ENCODE measurements at regions not wholly inside any gene's neighbourhood (a gene's known extent, or its start where the extent isn't known, plus 50 kb on each side); places are given as distances from the start of the nearest gene placed in this dataset.
"Not testable (repeated sequence)": the region's sequence is repeated elsewhere in the genome, so short reads cannot be mapped to it uniquely, and the experiment has no call there.

DNA sequence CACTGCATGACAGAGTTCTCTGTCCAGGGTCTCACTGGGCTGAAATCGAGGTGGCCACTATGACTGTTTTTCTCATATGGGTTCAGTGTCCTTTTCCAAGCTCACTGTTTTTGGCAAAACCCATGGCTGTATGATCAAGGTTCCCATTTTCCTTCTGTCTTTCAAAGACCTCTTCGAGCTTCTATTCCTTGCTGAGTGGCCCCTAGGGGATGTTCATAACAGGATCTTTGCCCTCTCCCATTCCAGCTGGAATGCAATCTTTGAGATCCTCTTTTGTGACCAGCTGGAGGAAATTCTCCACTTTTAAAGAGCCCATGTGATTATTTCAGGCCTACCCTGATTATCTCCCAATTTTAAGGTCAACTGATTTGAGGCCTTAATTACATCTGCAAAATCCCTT, 572.5 kb upstream of the SLC10A2 start:
- DNase-seq (ENCODE audit: low read depth) = no peak

DNA sequence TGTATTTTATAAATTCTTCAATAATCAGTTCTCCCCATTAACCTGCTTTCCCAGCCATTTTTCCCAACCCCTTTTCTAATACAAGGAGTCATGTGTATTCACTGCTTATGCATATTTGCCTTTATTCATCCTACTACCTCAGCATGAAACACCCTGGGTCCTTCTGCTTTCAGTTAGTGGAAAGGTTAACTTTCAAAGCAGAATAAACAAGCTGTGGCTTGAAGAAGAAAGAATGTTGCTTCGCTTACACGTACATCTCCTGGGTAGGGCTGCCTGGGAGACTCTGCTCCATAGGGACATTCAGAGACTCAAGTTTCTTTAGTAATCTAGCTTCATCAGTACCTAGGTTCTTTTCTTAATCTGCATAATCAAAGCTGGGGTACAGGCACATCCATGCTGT, 567.8 kb upstream of the SLC10A2 start:
- no peak for DNase-seq (ENCODE audit: low read depth)

DNA sequence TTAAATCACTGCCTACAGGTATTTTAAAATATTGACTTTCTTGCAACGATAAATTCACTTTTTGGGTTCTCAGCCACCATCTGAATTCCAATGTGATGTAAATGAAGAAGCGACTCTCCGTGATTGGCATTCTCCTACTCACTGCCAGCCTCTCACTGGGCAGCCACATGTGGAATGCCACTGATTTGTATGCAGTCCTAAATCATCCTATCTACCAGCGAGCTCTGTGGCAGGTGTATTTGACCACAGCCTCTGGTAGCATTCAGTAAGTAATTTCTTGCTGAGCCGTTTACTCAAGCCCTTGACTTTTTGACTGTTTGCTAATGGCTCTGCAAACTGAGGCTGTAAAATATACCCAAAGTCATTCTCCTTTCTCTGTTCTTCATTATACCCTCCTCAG, 559.0 kb upstream of the SLC10A2 start:
- no peak for DNase-seq (ENCODE audit: low read depth)

DNA sequence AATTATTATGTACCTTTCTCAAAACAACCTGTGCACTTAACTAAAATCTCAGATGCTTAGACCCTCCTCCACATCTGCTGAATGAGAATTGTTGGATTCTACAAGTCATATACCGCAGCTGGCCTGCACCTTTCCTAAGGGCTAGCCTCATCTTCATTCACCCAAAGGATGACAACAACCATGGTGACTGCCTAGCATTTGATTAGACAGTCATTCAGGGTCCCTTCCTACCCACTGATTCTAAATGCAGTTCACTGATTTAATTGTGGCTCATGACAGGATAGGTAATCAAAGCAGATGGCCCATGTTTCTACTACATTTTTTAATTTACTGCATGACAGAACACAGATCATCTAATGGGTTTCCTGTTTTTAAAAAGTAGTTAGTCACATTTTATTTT, 551.9 kb upstream of the SLC10A2 start:
- DNase-seq (ENCODE audit: low read depth) = no peak

DNA sequence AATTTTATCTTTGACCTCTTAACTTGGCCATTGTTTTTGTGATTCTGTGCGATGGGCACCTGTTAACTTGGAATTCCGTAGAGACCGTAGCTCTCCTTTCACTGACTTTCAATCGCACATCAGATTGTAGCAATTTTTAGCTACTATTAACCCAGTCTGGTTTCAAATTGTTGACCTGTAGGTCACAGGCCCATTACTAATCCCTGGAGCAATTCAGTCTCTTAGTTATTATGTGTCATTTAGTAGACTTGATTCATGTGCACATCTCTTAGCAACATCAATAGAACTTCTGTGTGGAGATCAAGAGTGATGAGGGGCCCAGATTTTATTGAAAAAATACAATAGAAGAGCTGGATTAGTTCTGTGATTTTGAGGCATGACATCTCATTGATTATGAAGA, 549.6 kb upstream of the SLC10A2 start:
- DNase-seq (ENCODE audit: low read depth) = no peak

DNA sequence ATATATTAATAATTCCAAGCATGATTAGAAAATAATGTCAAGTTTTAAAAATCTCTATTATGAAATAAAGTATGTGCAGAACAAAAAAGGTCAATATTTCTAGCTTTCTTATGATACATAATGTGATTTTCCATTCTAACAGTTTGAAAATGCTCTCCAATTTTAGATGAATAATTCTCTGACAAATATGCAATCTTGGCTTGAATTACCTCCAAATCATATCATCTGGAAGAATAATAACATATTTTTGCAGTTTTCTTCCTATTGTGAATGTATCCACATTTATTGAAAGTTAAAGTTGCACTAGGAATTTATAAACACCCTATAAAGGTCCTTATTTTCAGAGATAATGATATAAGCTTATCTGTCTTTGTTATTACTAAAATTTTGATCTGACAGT, 548.5 kb upstream of the SLC10A2 start:
- no peak for DNase-seq (ENCODE audit: low read depth)

DNA sequence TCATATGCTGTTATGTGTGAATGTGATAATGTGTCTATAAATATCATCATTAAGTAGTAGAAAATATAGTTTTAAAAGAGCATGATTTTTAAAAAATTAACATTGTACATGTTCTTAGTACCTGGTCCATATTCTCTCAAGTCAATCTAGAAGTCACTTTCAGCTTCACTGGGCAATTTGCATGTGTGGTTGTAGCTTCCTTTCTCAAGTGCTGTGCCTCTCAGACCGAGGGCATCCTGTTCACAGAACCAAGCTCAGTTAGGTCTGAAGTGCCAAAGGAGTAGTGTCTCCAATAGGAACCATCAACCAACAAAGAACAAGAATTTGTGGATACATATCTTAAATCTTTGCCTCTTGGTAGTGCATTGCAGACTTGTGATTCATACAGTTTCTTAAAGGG, 541.8 kb upstream of the SLC10A2 start:
- DNase-seq (ENCODE audit: low read depth) = no peak

DNA sequence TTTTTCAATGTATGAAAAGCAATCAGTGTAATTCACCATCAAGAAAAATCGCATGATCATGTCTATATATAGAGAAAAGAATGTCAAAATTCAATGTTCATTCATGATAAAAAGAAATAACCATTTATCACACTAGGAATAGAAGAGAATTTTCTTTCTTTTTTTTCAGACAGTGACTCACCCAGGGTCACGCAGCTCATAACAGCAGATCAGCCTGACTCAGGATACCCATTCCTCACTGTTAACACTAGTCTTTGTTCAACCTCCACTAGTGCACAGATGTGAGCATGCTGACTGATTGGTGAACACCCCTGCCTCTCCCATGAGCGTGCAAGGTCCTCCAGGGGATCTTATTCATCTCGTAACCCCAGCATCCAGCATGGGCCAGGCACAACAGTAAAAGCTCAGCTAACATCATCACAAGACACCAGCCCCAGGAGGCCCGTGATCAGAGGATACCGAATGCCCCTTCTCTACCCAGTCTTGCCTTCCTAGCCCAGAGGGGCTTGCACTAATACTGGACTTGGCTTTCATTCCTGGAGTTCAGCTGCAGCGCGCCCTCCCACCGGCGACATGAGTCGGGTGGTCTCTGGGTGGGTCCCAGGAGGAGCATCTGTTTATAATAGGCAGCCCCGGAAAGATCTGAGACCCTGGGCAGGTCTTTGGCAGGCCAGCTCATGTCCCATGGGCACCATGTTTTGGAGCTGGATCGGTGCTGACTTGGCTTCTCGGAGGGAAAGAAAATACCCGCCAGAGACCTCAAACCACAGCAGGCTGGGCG, 539.5 kb upstream of the SLC10A2 start:
- DNase-seq (ENCODE audit: low read depth) = no peak

DNA sequence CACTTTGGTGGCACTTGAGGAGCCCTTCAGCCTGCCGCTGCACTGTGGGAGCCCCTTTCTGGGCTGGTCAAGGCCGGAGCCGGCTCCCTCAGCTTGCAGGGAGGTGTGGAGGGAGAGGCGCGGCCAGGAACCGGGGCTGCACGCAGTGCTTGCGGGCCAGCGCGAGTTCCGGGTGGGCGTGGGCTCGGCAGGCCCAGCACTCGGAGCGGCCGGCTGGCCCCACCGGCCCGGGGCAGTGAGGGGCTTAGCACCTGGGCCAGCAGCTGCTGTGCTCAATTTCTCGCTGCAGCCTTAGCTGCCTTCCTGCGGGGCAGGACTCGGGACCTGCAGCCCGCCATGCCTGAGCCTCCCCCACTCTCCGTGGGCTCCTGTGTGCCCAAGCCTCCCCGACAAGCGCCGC, 533.7 kb upstream of the SLC10A2 start:
- DNase-seq (ENCODE audit: low read depth) = not testable (repeated sequence)

DNA sequence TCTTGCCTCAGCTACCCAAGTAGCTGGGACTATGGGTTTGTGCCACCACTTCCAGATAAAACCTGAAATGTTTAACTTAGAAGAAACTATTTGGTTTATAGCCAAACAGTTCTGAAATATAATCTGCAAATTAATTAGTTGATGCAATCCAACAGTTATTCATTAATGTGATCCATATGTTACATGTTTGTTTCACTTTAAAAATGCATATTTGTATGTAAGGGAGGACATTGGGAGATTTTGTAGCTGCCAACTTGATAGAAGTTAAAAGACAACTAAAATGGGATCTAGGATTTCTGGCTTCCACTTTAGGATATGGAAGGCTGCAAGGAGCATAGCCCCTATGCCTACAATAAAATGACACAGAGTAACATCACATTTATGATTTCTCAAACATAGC, 532.5 kb upstream of the SLC10A2 start:
- DNase-seq (ENCODE audit: low read depth) = no peak

DNA sequence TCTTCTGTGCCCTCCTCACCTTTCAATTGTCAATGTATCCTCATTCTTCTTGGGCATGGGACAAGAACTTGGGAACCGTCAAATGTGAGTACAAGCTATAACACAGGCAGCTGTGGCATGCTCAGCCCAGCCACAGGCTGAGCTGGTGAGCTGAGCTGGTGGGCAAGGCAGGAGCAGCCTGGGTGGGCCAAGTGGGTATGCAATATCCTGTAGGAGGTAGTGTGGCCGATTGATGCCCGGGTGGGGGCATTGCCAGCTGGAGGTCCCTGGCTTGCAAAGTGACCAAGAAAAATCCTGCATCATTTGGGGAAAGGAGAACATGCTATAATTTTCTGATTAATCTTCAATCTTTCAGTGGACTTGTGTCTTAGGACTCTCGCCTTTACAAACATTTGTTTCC, 507.2 kb upstream of the SLC10A2 start:
- DNase-seq (ENCODE audit: low read depth) = no peak

DNA sequence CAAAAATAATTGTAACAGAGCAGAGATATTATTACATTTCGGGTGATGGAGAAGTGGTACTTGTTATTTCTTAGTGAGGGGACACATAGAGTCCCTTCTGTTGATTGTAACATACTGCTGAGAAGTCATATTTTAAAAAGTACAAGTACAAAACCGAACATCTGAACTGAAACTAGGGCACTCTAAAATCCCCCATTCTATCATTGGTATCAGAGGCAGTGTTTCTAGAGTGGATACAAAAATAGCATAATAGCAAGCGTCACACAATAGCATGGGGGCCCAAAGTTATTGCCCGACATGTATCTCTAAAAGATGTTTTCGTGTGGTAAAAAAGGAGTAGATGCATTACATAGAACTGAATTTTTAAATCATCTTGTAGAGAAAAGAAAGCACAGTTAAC, 502.1 kb upstream of the SLC10A2 start:
- no peak for DNase-seq (ENCODE audit: low read depth)

DNA sequence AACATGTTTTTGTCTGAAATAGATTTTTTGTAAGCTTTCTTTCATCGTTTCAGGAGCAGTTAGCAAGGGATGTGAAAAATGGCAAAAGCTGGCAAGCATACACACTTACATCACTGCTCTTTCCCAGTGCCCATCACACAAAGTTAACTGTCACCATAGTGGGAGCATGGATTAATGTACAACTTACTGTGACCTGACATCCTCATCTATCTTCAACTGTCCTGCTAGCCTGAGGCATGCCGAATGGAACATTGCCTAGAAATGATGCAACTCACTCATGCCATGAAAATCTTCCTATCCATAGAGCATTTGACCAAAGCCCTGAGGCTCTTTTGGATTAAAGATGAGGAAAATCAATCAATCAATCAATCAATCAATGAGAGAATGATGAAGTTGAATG, 491.7 kb upstream of the SLC10A2 start:
- no peak for DNase-seq (ENCODE audit: low read depth)

DNA sequence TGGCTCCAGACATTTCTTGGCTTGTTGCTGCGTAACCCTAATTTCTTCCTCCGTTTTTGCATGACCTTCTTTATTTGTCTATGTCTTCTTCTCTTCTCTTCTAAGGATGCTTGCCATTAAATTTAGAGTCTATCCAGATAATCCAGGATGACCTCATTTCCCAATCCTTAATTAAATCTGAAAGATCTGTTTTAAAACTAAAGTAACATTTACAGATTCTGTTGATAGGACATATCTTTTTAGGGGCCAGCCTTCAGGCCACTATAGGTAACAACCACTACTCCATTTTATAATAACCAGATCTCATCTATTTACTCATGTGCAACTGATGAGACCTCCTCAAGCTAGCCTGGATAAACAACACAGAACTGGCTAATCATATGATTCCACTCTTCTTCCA, 490.5 kb upstream of the SLC10A2 start:
- DNase-seq (ENCODE audit: low read depth) = no peak

DNA sequence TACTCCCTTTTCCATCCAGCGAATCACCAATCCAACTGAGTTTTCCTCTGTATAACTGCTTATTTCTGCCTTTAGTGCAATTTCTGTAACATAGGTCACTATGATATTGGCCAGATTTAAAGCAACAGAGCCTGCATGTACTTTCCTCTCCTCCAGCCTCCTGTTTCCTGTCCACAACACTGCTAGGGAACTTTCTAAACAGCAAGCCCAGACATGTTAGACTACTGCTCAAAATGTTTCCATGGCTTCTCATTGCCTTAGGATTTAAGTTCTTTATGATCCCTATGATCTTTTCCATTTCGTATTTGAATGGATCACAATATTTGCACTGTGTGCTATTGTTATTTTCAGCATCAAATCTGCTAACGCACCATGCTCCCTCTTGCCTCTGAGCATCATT, 481.7 kb upstream of the SLC10A2 start:
- no peak for DNase-seq (ENCODE audit: low read depth)

DNA sequence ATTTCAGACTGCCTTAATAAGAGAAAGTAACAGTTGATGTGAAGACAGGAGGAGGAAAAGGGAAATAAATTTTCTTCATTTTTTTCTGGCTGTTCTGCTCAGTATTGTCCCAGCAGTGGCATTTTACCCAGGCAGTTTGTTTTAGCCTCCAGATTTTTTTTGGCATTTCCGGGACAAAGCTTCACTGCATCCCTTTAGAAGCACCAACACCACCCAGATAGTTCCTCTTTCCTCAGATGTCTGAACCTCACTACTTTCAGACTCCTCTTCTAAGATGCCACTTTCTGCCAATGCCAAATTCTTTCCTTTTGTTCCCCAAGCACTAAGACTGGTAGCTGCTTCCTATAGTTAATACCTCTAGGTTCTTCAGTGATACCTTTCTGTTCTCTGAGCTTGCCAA, 480.1 kb upstream of the SLC10A2 start:
- no peak for DNase-seq (ENCODE audit: low read depth)

DNA sequence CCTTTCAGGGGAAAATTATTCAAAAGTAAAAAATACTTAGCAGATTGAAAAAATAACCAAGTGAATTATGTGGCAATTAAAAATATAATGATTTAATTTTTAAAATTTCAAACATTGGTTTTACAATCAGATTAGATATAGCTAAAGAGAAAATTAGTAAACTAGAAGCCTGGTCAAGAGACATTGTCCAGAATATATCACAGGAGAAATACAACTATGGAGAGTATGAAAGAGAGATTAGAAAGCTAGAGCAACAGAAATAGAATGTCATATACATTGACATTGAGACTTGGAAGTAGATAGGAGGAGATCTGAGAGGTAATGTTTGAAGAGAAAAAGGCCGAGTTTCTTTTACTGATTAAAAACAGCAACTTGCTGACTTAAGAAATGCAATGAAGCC, 476.4 kb upstream of the SLC10A2 start:
- DNase-seq (ENCODE audit: low read depth) = no peak

DNA sequence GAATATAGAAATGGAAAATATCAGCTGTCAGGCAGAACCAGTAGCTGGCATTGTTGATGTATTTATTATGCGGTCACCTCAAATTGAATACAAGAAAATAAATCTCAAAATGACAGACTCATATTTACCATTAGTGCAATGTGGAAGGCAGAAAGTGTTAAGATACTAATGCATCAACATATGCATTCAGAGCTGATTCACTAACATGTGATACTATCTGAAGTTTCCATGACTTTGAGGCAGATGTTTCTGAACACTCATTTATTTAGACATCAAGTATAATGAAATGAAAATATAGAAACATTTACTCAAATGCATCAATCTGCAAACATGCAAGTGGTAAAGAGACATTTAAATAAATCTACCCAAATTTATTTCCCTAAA, 474.2 kb upstream of the SLC10A2 start:
- no peak for DNase-seq (ENCODE audit: low read depth)

DNA sequence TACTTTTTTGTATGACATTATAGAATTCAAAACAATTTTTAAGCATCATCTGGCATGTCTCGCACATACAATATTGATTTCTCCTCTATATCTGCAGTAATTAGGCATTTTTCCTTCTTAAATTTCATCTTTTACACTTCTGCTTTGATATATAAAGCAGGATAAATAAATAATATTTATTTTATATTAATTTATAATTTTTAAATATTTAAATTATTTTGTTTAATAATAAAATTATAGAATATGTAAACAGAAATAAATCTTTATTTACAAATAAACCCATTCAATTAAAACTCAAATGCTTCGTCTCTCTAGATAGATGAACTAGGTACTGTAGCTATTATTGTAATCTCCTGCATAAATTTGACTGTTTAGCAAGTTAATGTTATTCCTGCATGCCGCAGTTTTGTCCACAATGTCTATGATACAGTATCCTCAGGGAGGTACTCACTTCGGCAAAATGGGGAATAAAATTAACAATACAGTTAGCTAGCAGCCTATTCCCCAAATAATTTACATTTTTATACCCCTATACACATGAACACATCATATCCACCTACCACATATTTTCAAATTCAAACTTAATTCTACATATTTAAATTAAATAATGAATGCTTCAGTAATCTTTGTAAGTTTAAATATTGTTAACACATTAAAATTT, 473.6 kb upstream of the SLC10A2 start:
- no peak for DNase-seq (ENCODE audit: low read depth)

DNA sequence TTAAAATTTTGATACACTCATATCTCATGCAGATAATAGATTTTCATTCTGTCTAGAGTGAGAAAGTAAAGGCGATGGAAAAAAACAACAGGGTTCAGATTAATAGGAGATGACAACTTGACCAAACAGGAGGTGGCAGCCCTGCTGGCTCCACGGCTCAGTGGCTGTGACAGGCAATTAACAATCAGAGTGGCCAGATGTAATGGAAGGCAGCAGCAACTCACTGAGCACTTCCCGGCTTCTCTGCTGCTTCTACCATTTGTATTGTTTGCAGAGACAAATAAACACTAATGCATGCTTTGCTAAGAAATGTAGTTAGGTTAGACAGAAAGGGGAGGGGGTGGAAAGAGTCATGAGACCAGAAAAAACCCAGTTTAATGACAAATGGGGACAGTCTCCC, 473.0 kb upstream of the SLC10A2 start:
- no peak for DNase-seq (ENCODE audit: low read depth)

DNA sequence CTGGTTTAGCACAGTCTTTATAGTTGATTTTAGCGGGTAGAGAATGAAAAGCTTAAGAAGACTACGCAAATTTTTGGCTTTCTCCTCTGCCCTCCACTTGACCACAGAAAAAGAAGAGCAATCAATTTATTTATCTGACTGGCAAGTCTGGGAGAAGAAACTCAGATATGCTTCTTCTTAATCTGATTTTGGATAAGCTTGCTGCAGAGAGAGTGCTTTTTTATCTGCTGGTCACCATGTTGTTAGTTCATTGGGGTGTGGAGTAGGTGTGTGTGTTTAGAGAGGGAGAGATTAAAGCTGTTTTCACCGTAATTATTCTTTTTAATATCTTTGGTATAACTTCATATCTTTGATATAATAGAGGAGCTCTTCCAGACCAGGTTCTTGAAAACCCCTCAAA, 471.4 kb upstream of the SLC10A2 start:
- DNase-seq (ENCODE audit: low read depth) = no peak

DNA sequence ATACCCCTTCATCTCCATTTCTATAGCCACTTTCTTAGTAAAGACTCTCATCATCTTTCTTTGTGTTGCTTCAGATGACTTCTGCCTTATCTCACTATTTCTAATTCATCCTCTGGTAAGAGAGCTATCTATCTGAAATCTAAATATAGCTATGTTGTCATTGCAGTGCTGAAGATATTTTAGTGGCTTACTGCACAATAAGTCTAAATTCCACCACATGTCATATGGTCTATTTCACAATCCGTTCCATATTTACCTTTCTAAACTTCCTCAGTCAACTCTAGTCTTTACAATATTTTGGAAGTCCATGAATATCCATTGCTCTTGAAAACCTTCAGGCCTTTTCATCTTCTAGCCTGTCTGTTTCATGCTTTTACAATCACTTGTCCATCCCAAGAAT, 465.1 kb upstream of the SLC10A2 start:
- DNase-seq (ENCODE audit: low read depth) = no peak

DNA sequence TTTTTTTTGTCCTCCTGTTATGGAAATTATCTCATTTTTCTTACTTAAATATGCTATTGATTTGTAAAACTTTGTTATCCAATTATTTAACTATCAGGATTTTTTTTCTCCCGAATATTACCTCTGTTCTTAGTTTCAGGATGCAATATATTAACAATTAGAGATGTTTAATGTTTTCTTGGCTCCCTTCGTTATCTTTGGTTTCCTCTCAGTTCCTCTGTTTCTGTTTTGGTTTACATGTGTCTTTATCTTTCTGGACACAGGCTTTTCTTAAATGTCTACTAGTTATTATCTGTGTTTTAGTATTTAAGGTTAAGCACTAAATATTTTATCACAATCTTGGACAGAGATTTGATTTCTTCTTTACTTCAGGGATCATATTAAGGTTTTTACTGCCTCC, 462.2 kb upstream of the SLC10A2 start:
- DNase-seq (ENCODE audit: low read depth) = no peak

DNA sequence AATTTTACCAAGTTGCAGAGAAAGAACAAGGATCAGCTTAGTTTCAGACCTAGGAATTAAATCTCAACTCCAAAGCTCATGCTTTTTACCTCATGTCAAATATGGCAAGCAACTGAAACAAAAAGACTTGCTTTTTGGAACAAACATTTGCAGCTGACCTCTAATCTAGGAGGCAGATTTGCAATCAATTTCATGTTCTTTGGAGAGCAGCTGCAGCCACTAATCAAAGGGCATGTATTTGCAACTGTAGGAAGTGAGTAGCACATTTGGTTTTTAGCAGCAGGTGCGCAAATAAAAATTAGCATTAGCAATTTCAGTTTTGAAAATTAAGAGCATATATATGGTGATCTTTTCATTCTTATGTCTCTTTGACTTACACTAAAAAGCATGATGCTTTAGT, 459.3 kb upstream of the SLC10A2 start:
- no peak for DNase-seq (ENCODE audit: low read depth)

All from stimulated activated CD8-positive, alpha-beta memory T cell treated with anti-CD3 and anti-CD28 coated beads, Interleukin-7, amount 100 ng/mL, for 24 hours (primary cell).